Testis (tissue), 2 donors: ENCODE measurements at regions not wholly inside any gene's neighbourhood (a gene's known extent, or its start where the extent isn't known, plus 50 kb on each side); places are given as distances from the start of the nearest gene placed in this dataset.

ENCODE experiments used
- DNase-seq: peaks from one replicate; pipeline ENCODE4 v3.0.0-alpha.2; 2019
- H3K27ac ChIP-seq, 2 donors: fragments of 200-600 bp; sonication (generic); one replicate each; pipeline ENCODE4 v1.5.1; 2019
- H3K27me3 ChIP-seq: fragments of 200-600 bp; sonication (generic); one replicate; pipeline ENCODE4 v1.5.1; 2019
- H3K36me3 ChIP-seq: fragments of 200-600 bp; sonication (generic); one replicate; pipeline ENCODE4 v1.5.1; 2017; ENCODE audit warnings: low read depth; ENCODE audit errors: missing control alignments
- H3K4me1 ChIP-seq: fragments of 200-600 bp; sonication (generic); one replicate; pipeline ENCODE4 v1.5.1; 2019
- H3K4me3 ChIP-seq, 2 donors: fragments of 200-600 bp; sonication (generic); one replicate each; pipeline ENCODE4 v1.5.1; 2017 to 2019
- H3K9me3 ChIP-seq: fragments of 200-600 bp; sonication (generic); one replicate; pipeline ENCODE4 v1.5.1; 2017
- POLR2A ChIP-seq: fragments of 450-650 bp; IDR thresholded peaks from one replicate; pipeline ENCODE4 v1.6.1; 2017; ENCODE audit warnings: antibody characterized with exemption, mild to moderate bottlenecking, moderate library complexity
- WGBS, 2 donors: methylation state at CpG; one replicate each; pipeline ENCODE4 v1.1.5; 2018; 5-methylcytosine and 5-hydroxymethylcytosine counted together
- intact Hi-C: fragments of 100-400 bp; cut with DNase I; formaldehyde crosslinking; loops from one replicate; pipeline ENCODE4 v1.15.1; 2023; ENCODE audit warnings: low total_unique reads
- TF ChIP-seq, protein P1 (sequence below), 3 experiments: fragments of 450-650 bp in 2 of 3; fragments of 200-600 bp in 1 of 3; sonication (generic) in 1 of 3; IDR thresholded peaks; one replicate each; pipeline ENCODE4 v1.5.1; 2016 to 2019; ENCODE audit warnings: antibody characterized with exemption in 3 of 3, mild to moderate bottlenecking in 2 of 3, moderate library complexity in 1 of 3

DNA sequence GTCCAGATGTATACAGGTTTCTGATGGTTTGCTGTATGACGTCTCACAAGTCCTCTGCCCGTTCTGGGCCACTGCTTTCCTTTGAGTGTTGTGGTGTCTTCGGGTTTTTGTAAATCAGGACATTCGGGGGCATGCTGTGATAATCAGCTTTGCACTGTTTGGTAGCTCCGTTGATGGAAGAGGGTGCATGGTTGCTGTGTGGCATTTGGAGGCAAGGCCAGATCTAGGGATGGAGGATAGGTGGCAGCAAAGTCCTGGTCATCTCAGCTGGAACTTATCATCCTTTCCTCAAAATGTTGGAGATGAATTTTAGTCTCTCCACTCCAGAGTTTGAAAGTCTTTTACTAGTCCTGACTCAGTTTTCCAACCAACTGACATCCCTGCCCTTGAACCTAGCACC, 91.0 kb downstream of the SCP2D1 start:
- H3K4me3 ChIP-seq = no peak overlapping the region
- no peaks in the 10 kb centered on the region for H3K27me3 ChIP-seq
- no peak for TF ChIP-seq POLR2A
- TF ChIP-seq, protein P1, sequence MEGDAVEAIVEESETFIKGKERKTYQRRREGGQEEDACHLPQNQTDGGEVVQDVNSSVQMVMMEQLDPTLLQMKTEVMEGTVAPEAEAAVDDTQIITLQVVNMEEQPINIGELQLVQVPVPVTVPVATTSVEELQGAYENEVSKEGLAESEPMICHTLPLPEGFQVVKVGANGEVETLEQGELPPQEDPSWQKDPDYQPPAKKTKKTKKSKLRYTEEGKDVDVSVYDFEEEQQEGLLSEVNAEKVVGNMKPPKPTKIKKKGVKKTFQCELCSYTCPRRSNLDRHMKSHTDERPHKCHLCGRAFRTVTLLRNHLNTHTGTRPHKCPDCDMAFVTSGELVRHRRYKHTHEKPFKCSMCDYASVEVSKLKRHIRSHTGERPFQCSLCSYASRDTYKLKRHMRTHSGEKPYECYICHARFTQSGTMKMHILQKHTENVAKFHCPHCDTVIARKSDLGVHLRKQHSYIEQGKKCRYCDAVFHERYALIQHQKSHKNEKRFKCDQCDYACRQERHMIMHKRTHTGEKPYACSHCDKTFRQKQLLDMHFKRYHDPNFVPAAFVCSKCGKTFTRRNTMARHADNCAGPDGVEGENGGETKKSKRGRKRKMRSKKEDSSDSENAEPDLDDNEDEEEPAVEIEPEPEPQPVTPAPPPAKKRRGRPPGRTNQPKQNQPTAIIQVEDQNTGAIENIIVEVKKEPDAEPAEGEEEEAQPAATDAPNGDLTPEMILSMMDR (IDR thresholded peaks at IDR 0.05) = peak in 2 of 3 experiments; percentile 17 to 20
- H3K27ac ChIP-seq = no peak overlapping the region
- no peaks in the 10 kb centered on the region for H3K36me3 ChIP-seq
- H3K9me3 ChIP-seq = no peaks in the 10 kb centered on the region
- intact Hi-C loops = no loop called here
- WGBS, 2 donors = 50 to 70% methylated on average over 4 to 5 of the region's 5 CpGs
- peak; percentile 24 for DNase-seq
- no peaks in the 10 kb centered on the region for H3K4me1 ChIP-seq

DNA sequence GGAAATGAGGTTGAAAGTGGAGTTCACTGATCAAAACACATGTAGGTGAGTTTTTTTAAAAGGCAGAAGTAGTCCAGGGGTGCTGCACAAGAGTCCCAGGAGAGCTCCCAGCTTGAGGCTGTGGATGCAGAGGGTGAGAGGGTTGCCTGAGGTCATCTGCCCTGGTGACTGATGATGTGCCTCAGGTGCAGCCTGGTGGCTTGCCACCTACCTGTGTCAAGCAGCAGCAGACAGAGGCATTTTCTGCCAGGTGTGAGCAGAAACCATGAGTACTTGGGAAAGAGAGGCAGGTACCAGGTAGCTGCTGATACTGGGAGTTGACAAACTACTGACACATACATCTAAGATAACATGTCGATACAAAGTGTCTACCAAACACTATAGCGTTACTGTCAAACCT, 92.5 kb downstream of the SCP2D1 start:
- Histone ChIP-seq H3K4me3 (no peak overlapping the region), H3K27ac (no peak overlapping the region), H3K36me3 (no peaks in the 10 kb centered on the region), H3K9me3 (no peaks in the 10 kb centered on the region), H3K27me3 (no peaks in the 10 kb centered on the region), H3K4me1 (no peaks in the 10 kb centered on the region)
- DNase-seq = no peak
- 70 to 88% methylated on average over 2 of the region's 2 CpGs for WGBS, 2 donors
- TF ChIP-seq, protein P1 (IDR thresholded peaks at IDR 0.05) = no peak
- TF ChIP-seq POLR2A = no peak
- intact Hi-C loops = no loop called here

DNA sequence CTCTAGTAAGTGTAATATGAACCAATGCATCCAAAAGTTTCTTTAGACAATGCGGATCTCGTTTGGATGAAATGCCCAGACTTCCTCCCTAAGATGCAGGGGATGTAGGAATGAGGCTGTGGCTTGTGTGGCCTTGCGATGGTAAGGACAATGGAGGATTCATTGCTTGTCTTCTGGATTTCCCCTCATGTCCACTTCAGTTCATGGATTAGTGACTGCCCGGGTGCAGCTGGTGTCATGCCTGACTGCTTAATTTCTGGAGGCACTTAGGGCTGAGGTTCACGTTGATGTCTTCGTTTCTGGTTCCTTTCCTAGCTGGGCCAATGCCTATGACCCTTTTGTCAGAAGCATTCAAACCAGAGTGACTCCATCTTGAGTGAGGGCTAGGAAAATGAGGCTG, 93.8 kb downstream of the SCP2D1 start:
- no peak overlapping the region for H3K27ac ChIP-seq
- 87 to 88% methylated on average over 6 of the region's 6 CpGs for WGBS, 2 donors
- H3K27me3 ChIP-seq = no peaks in the 10 kb centered on the region
- no peaks in the 10 kb centered on the region for H3K36me3 ChIP-seq
- H3K4me1 ChIP-seq = no peaks in the 10 kb centered on the region
- H3K4me3 ChIP-seq = no peak overlapping the region
- intact Hi-C loops = no loop called here
- DNase-seq = no peak
- TF ChIP-seq, protein P1 (IDR thresholded peaks at IDR 0.05) = no peak
- TF ChIP-seq POLR2A = no peak
- no peaks in the 10 kb centered on the region for H3K9me3 ChIP-seq

DNA sequence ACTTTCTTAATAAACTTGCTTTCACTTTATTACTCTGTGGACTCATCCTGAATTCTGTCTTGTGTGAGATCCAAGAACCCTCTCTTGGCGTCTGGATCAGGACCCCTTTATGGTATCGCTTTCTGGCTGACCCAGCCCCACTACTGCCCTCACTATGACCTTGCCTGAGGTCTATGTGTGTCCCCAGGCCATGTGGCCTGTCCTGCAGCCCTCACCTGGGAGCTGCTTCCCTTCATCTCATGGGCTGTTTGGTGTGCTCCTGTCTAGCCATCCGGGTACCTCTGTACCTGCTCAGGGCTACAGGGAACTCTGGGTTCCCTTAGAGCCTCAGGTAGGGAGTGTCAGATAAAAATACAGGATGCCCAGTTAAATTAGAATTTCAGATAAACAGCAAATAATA, 94.5 kb downstream of the SCP2D1 start:
- Histone ChIP-seq H3K4me1 (no peaks in the 10 kb centered on the region), H3K4me3 (no peak overlapping the region), H3K27ac (no peak overlapping the region), H3K9me3 (no peaks in the 10 kb centered on the region), H3K27me3 (no peaks in the 10 kb centered on the region), H3K36me3 (no peaks in the 10 kb centered on the region)
- 60 to 66% methylated on average over 3 of the region's 3 CpGs for WGBS, 2 donors
- intact Hi-C loops = no loop called here
- no peak for TF ChIP-seq POLR2A
- TF ChIP-seq, protein P1 (IDR thresholded peaks at IDR 0.05) = no peak
- DNase-seq = no peak

DNA sequence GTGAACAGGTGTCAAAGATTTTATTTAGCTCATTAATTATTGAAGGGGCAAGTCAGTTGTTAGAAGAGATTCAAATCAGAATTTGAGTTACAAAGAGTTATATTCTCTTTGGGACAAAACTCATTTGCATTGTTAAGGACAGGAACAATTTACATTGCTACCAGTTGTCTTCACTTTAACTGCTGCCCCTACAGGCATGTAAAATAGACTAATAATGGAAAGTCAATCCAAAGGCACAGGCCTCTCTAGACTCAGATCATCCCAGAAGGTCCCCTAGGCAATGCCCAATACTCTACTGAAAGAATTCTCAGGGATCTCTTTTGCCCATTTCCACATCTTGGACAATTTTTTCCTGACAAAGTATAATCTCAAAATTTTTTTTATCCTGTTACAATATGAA, 95.7 kb downstream of the SCP2D1 start:
- Histone ChIP-seq H3K27ac (no peak overlapping the region), H3K36me3 (no peaks in the 10 kb centered on the region), H3K9me3 (no peaks in the 10 kb centered on the region), H3K4me1 (no peaks in the 10 kb centered on the region), H3K27me3 (no peaks in the 10 kb centered on the region), H3K4me3 (no peak overlapping the region)
- no peak for DNase-seq
- TF ChIP-seq, protein P1 (IDR thresholded peaks at IDR 0.05) = no peak
- no peak for TF ChIP-seq POLR2A
- intact Hi-C loops = no loop called here
